PC-3 (cell line): ENCODE measurements at regions not wholly inside any gene's neighbourhood (a gene's known extent, or its start where the extent isn't known, plus 50 kb on each side); places are given as distances from the start of the nearest gene placed in this dataset.
"Not testable (repeated sequence)": the region's sequence is repeated elsewhere in the genome, so short reads cannot be mapped to it uniquely, and the experiment has no call there.

Source experiments
- ATAC-seq: fragments of 200-7000 bp; cut with Tn5 transposase; 2 replicates; pipeline ENCODE4 v1.9.1; 2020; ENCODE audit warnings: mild to moderate bottlenecking, moderate library complexity
- BruUV-seq: library from RNA; stranded (reverse); fragments of 400-500 nt; replicated peaks from 2 replicates; lab custom pipeline; 2021; lab: Mats Ljungman, UMichigan
- CTCF ChIA-PET: fragments of 300-600 bp; sonication (Branson Sonifier 250); formaldehyde crosslinking; loops from one replicate; lab custom pipeline; 2022; ENCODE audit warnings: antibody characterized with exemption; lab: Charles Lee
- POLR2A ChIA-PET: fragments of 300-600 bp; sonication (Branson Sonifier 250); formaldehyde crosslinking; loops from one replicate; lab custom pipeline; 2022; ENCODE audit warnings: antibody characterized with exemption; ENCODE audit not compliant: unreplicated experiment; lab: Charles Lee
- DNase-seq: peaks from one replicate; pipeline ENCODE4 v3.0.0-alpha.2; 2015
- H2AFZ ChIP-seq: fragments of 300-600 bp; sonication (generic); 2 replicates; pipeline ENCODE4 v1.6.0; 2016; ENCODE audit warnings: antibody characterized with exemption, low read length
- H3F3A ChIP-seq: fragments of 300-600 bp; sonication (generic); one replicate; pipeline ENCODE4 v1.6.0; 2017; ENCODE audit warnings: antibody characterized with exemption, low read length, control low read depth, mild to moderate bottlenecking; ENCODE audit not compliant: unreplicated experiment
- H3K27ac ChIP-seq: fragments of 300-600 bp; sonication (generic); 2 replicates; pipeline ENCODE4 v1.5.1; 2016; ENCODE audit warnings: mild to moderate bottlenecking, low read length
- H3K27me3 ChIP-seq: fragments of 300-600 bp; sonication (generic); 2 replicates; pipeline ENCODE4 v1.6.1; 2016; ENCODE audit warnings: low read length, mixed read lengths
- H3K36me3 ChIP-seq: fragments of 300-600 bp; sonication (generic); 2 replicates; pipeline ENCODE4 v1.6.1; 2016; ENCODE audit warnings: low read depth, mixed run types, low read length, mixed read lengths
- H3K4me1 ChIP-seq: fragments of 300-600 bp; sonication (generic); 2 replicates; pipeline ENCODE4 v1.5.1; 2016; ENCODE audit warnings: low read length; ENCODE audit not compliant: insufficient read depth
- H3K4me2 ChIP-seq: fragments of 300-600 bp; sonication (generic); 2 replicates; pipeline ENCODE4 v1.6.0; 2016; ENCODE audit warnings: low read length
- H3K4me3 ChIP-seq: fragments of 300-600 bp; sonication (generic); 2 replicates; pipeline ENCODE4 v1.5.1; 2016; ENCODE audit warnings: mild to moderate bottlenecking, low read length, mixed read lengths
- H3K79me2 ChIP-seq: fragments of 300-600 bp; sonication (generic); 2 replicates; pipeline ENCODE4 v1.6.1; 2017; ENCODE audit warnings: low read length, mixed read lengths
- H3K9ac ChIP-seq: fragments of 300-600 bp; sonication (generic); 2 replicates; pipeline ENCODE4 v1.6.0; 2016; ENCODE audit warnings: mild to moderate bottlenecking, low read length
- H3K9me2 ChIP-seq: fragments of 300-600 bp; sonication (generic); replicated peaks from 2 replicates; pipeline ENCODE4 v1.6.1; 2016; ENCODE audit warnings: mixed run types, low read length, mixed read lengths
- H3K9me3 ChIP-seq: fragments of 300-600 bp; sonication (generic); 2 replicates; pipeline ENCODE4 v1.6.1; 2016; ENCODE audit warnings: low read length, mixed read lengths
- H4K20me1 ChIP-seq: fragments of 300-600 bp; sonication (generic); 2 replicates; pipeline ENCODE4 v1.6.1; 2016; ENCODE audit warnings: low read length, mixed read lengths
- intact Hi-C: fragments of 100-400 bp; cut with micrococcal nuclease; formaldehyde crosslinking; loops from 2 replicates; pipeline ENCODE4 v1.9.0; 2023

DNA sequence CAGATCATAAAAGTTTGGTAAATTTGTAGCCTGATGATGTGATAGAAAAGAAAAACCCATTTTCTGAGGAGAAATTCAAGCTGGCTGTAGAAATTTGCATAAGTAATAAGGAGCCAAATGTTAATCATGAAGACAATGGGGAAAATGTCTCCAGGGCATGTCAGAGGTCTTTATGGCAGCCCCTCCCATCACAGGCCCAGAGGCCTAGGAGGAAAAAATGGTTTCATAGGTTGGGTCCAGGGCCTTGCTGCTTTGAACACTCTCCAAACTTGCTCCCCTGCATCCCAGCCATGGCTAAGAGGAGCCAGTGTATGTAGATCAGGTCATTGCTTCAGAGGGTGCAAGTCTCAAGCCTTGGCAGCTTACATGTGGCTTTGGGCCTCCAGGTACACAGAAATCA lies 903.9 kb upstream of the ADAMTS5 start:
- POLR2A ChIA-PET, H3K4me1 ChIP-seq, BruUV-seq, H3K9ac ChIP-seq, H4K20me1 ChIP-seq, H3K79me2 ChIP-seq, H2AFZ ChIP-seq, H3K4me2 ChIP-seq, H3K36me3 ChIP-seq, H3K4me3 ChIP-seq, CTCF ChIA-PET, H3F3A ChIP-seq, H3K27ac ChIP-seq, H3K9me3 ChIP-seq, DNase-seq, ATAC-seq, H3K9me2 ChIP-seq, H3K27me3 ChIP-seq, intact Hi-C loops: not testable (repeated sequence)

DNA sequence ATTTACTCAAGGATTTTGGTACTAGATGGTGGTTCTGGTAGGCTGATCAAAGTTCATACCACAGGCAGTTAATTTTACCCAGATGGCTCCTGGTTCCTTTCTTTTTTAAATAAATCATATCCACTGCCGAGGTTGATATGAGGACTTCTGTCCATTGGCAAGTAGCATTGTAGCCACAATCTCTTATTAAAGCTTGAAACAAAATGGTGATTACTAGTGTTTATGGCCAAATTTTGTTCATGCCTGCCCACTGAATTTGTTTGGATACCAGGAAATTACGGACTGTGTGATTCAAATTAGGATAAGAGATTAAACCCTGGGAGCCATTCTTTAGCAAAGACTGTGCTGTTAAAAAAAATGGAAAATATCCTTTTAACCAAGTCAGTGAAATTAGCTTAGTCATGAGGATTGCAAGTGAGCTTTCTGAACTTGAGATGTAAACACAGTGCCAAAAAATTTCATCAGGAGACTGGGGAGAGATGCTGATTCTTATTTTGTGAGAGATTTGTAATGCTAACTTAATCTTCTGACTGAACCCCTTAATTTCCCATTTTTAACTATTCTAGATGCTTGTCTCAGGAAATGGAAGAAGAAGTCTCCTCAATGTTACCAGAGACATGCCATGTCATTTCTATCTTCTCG lies 893.5 kb upstream of the ADAMTS5 start:
- H3K36me3 ChIP-seq, H3K27ac ChIP-seq, DNase-seq, POLR2A ChIA-PET, H3K4me1 ChIP-seq, H3K4me3 ChIP-seq, H3K27me3 ChIP-seq, H3K4me2 ChIP-seq, H3K9me3 ChIP-seq, H2AFZ ChIP-seq, BruUV-seq, H4K20me1 ChIP-seq, H3F3A ChIP-seq, H3K9ac ChIP-seq, CTCF ChIA-PET, ATAC-seq, intact Hi-C loops, H3K9me2 ChIP-seq, H3K79me2 ChIP-seq: not testable (repeated sequence)

DNA sequence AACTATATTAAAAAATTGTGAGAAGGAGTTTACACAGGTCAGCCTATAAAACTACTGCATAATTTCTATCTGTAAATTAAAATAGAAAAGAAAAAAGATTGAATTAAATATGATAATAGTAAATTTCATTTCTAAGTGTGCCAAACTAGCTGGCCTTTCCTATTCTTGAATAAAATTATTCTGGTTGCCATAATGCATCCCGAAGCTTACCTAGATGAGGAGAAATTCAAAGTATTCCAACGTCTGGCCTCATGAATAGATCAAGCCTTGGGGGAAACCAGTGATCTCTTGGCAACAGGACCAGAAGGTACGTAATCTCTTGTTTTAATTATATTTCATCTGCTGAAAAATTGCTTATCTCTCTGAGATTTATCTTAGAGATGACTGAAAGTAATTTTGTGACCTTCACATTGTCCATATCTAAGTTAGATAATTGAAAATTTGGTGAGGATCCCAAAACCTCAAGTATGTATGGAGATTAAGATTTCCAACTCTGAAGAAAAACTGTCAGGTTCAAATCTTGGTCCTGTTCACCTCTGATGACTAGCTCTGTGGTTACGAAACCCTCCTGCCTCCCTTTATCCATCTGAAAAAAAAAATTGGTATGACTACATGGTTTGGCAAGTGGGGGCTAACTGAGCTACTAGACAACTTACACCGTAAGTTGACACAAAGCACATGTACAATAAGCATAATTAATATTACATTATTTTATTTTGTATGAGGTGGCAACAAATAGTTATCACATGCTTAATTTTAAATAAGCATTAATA lies 891.4 kb upstream of the ADAMTS5 start:
- H3K9ac ChIP-seq, ATAC-seq, H3K4me3 ChIP-seq, H4K20me1 ChIP-seq, intact Hi-C loops, H3K9me2 ChIP-seq, H3K9me3 ChIP-seq, H2AFZ ChIP-seq, BruUV-seq, H3K27me3 ChIP-seq, POLR2A ChIA-PET, H3K79me2 ChIP-seq, CTCF ChIA-PET, H3K27ac ChIP-seq, H3F3A ChIP-seq, H3K4me2 ChIP-seq, DNase-seq, H3K36me3 ChIP-seq, H3K4me1 ChIP-seq: not testable (repeated sequence)

DNA sequence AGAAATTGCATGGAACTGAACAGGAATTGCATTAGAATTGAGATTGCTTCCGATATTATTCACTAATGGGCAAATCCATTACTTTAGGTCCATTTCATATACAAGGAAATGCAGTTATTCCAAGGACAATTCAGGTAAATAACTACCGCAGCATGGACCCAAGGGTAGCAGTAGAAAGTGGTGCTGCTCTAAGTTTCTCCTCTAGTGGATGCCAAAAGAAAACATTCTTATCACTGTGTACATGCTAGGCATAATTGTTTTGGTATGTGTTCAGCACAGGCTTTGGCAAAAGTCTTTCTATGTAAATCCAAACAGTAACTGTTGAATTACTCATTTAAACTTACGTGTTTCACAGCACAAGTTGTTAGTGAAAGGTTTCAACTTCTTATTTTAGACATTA lies 890.1 kb upstream of the ADAMTS5 start:
- DNase-seq, H3K4me2 ChIP-seq, H3K79me2 ChIP-seq, H3K4me3 ChIP-seq, H3K27ac ChIP-seq, H3K27me3 ChIP-seq, H3F3A ChIP-seq, H3K4me1 ChIP-seq, ATAC-seq, H3K9me2 ChIP-seq, POLR2A ChIA-PET, H2AFZ ChIP-seq, BruUV-seq, H3K36me3 ChIP-seq, intact Hi-C loops, H3K9ac ChIP-seq, CTCF ChIA-PET, H3K9me3 ChIP-seq, H4K20me1 ChIP-seq: not testable (repeated sequence)
